ENCODE measurements at regions not wholly inside any gene's neighbourhood (a gene's known extent, or its start where the extent isn't known, plus 50 kb on each side); places are given as distances from the start of the nearest gene placed in this dataset.

DNA sequence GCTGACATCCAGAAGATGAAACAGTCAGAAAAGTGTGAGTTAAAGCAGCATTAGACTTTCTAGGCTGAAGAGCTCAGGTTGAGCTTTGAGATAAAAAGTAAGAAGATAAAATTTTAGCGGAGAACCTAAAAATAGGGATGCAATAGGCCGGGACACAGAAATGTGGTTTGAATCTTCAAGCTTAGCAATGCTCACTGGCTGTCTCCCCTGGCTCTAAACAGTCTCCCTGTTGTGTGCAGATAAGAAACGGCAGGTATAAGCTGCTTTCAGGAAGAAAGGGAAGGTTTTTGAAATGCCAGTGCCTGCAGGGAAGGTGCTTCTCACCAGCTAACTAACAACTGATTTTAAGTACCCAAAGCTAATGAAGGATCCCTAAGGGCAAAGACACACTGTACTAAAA lies 718.7 kb upstream of the SGO1 start:
- H3K9me2 ChIP-seq (ENCODE audit: insufficient read depth) = no peaks in the 10 kb centered on the region
- no peak overlapping the region for H2AFZ ChIP-seq (ENCODE audit: low read depth, low read length, poor library complexity, severe bottlenecking)
- H3K9me3 ChIP-seq (ENCODE audit: control insufficient read depth in 1 of 2, insufficient read depth in 1 of 2, low read depth in 1 of 2, low read length in 2 of 2) = peaks cover 0 to 27% of the 10 kb centered on the region in 2 experiments; a peak in 1 of 4 replicates
- H3K4me2 ChIP-seq (ENCODE audit: low read length) = no peak overlapping the region
- DNase-seq (ENCODE audit: low read depth, low spot score) (no peak), ATAC-seq (no peak)
- H3K27ac ChIP-seq (ENCODE audit: low read depth, low read length) = no peak overlapping the region
- no peak for TF ChIP-seq ZFX (IDR thresholded peaks at IDR 0.05)
- TF ChIP-seq EZH2 (IDR thresholded peaks at IDR 0.05) = no peak
- TF ChIP-seq YY1 (IDR thresholded peaks at IDR 0.05; ENCODE audit: extremely low read depth, insufficient replicate concordance, low read depth, low read length) = no peak
- no peak for TF ChIP-seq EZH2phosphoT487 (IDR thresholded peaks at IDR 0.05; ENCODE audit: borderline replicate concordance)
- TF ChIP-seq ELF1 (IDR thresholded peaks at IDR 0.05; ENCODE audit: borderline replicate concordance, low read depth) = no peak
- TF ChIP-seq, protein P1, sequence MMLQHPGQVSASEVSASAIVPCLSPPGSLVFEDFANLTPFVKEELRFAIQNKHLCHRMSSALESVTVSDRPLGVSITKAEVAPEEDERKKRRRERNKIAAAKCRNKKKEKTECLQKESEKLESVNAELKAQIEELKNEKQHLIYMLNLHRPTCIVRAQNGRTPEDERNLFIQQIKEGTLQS (IDR thresholded peaks at IDR 0.05) = no peak
- no peak for TF ChIP-seq TCF7L2 (IDR thresholded peaks at IDR 0.05; ENCODE audit: borderline replicate concordance, extremely low read depth, insufficient read depth, insufficient read length)
- no peak for TF ChIP-seq JUND (IDR thresholded peaks at IDR 0.05)
- no peak for TF ChIP-seq POLR2A (IDR thresholded peaks at IDR 0.05; ENCODE audit: borderline replicate concordance, extremely low read depth, insufficient read depth, insufficient read length)
- TF ChIP-seq, protein P2, sequence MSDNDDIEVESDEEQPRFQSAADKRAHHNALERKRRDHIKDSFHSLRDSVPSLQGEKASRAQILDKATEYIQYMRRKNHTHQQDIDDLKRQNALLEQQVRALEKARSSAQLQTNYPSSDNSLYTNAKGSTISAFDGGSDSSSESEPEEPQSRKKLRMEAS (IDR thresholded peaks at IDR 0.05) = no peak
- TF ChIP-seq ZNF274 (IDR thresholded peaks at IDR 0.05; ENCODE audit: low read depth, low read length) = no peak
- TF ChIP-seq, protein P3, sequence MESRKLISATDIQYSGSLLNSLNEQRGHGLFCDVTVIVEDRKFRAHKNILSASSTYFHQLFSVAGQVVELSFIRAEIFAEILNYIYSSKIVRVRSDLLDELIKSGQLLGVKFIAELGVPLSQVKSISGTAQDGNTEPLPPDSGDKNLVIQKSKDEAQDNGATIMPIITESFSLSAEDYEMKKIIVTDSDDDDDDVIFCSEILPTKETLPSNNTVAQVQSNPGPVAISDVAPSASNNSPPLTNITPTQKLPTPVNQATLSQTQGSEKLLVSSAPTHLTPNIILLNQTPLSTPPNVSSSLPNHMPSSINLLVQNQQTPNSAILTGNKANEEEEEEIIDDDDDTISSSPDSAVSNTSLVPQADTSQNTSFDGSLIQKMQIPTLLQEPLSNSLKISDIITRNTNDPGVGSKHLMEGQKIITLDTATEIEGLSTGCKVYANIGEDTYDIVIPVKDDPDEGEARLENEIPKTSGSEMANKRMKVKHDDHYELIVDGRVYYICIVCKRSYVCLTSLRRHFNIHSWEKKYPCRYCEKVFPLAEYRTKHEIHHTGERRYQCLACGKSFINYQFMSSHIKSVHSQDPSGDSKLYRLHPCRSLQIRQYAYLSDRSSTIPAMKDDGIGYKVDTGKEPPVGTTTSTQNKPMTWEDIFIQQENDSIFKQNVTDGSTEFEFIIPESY (IDR thresholded peaks at IDR 0.05; ENCODE audit: extremely low read depth, insufficient replicate concordance, low read length) = no peak
- no peak for TF ChIP-seq SRF (IDR thresholded peaks at IDR 0.05; ENCODE audit: low read depth)
- H3K4me3 ChIP-seq (replicated peaks in 1 of 2; ENCODE audit: low read depth in 1 of 2, low read length in 2 of 2) = no peak overlapping the region
- no peaks in the 10 kb centered on the region for H4K20me1 ChIP-seq (ENCODE audit: insufficient read depth)
- no peaks in the 10 kb centered on the region for H3K36me3 ChIP-seq (ENCODE audit: control insufficient read depth in 1 of 2, insufficient read depth in 2 of 2, low read length in 2 of 2)
- no TSS peak for BruUV-seq (replicated peaks)
- no peaks in the 10 kb centered on the region for H3K79me2 ChIP-seq (ENCODE audit: insufficient read depth, low read length)
- no peak overlapping the region for H3K9ac ChIP-seq (ENCODE audit: low read length)
- intact Hi-C loops (cut with micrococcal nuclease) = no loop called here
- H3K27me3 ChIP-seq (ENCODE audit: insufficient read depth, low read length) = no peaks in the 10 kb centered on the region
- ChIA-PET POLR2A (no interaction called here), RAD21 (ENCODE audit: low non-redundant PET in 1 of 2, low total read pairs in 2 of 2, uncharacterized antibody in 2 of 2, unreplicated experiment in 2 of 2) (no interaction called here), CTCF (no interaction called here)
- H3K4me1 ChIP-seq (ENCODE audit: control insufficient read depth in 1 of 2, insufficient read depth in 2 of 2, low read length in 2 of 2) = no peaks in the 10 kb centered on the region

All from HCT116 (cell line).